ENCODE measurements at regions not wholly inside any gene's neighbourhood (a gene's known extent, or its start where the extent isn't known, plus 50 kb on each side); places are given as distances from the start of the nearest gene placed in this dataset.
"Not testable (repeated sequence)": the region's sequence is repeated elsewhere in the genome, so short reads cannot be mapped to it uniquely, and the experiment has no call there.

- no peak for DNase-seq
Observed at GRCh38 chr18:11454040-11454439, 155.4 kb upstream of the SLC35G4 start.

GRCh38 chr18:11444169-11444568 is 165.2 kb upstream of the SLC35G4 start:
- not testable (repeated sequence) for DNase-seq

- DNase-seq = no peak
Observed at GRCh38 chr18:11437046-11437445, 172.3 kb upstream of the SLC35G4 start.

GRCh38 chr18:11432360-11432811 is 177.0 kb upstream of the SLC35G4 start:
- DNase-seq = no peak

GRCh38 chr18:11429876-11430275 is 179.5 kb upstream of the SLC35G4 start:
- no peak for DNase-seq

- DNase-seq = no peak
Observed at GRCh38 chr18:11425211-11425610, 184.2 kb upstream of the SLC35G4 start.

- no peak for DNase-seq
Observed at GRCh38 chr18:11419338-11419737, 190.1 kb upstream of the SLC35G4 start.

GRCh38 chr18:11412811-11413210 is 196.6 kb upstream of the SLC35G4 start:
- no peak for DNase-seq

- no peak for DNase-seq
Observed at GRCh38 chr18:11411048-11411447, 198.3 kb upstream of the SLC35G4 start.

GRCh38 chr18:11408555-11409065 is 200.8 kb upstream of the SLC35G4 start:
- no peak for DNase-seq

- peak in 1 of 2 experiments; percentile 18 for DNase-seq
Observed at GRCh38 chr18:11407940-11408339, 201.5 kb upstream of the SLC35G4 start.

GRCh38 chr18:11405804-11406203 is 203.6 kb upstream of the SLC35G4 start:
- DNase-seq = no peak

GRCh38 chr18:11400703-11401102 is 208.7 kb upstream of the SLC35G4 start:
- DNase-seq = no peak

- peak in 1 of 2 experiments; percentile 18 for DNase-seq
Observed at GRCh38 chr18:11398625-11399024, 210.8 kb upstream of the SLC35G4 start.

GRCh38 chr18:11392980-11393885 is 216.2 kb upstream of the SLC35G4 start:
- DNase-seq = no peak

GRCh38 chr18:11392292-11392691 is 217.1 kb upstream of the SLC35G4 start:
- DNase-seq = no peak

GRCh38 chr18:11391661-11392060 is 217.7 kb upstream of the SLC35G4 start:
- DNase-seq = no peak

- no peak for DNase-seq
Observed at GRCh38 chr18:11388755-11389680, 220.4 kb upstream of the SLC35G4 start.

- no peak for DNase-seq
Observed at GRCh38 chr18:11387880-11388279, 221.5 kb upstream of the SLC35G4 start.

GRCh38 chr18:11383381-11383780 is 226.0 kb upstream of the SLC35G4 start:
- no peak for DNase-seq

GRCh38 chr18:11380968-11381367 is 228.4 kb upstream of the SLC35G4 start:
- DNase-seq = no peak

GRCh38 chr18:11379660-11380059 is 229.7 kb upstream of the SLC35G4 start:
- DNase-seq = no peak

All from SW 1271 (cell line).